Trophoblast cell (in vitro differentiated cells and primary cell): ENCODE measurements at regions not wholly inside any gene's neighbourhood (a gene's known extent, or its start where the extent isn't known, plus 50 kb on each side); places are given as distances from the start of the nearest gene placed in this dataset.

ENCODE experiments used
- DNase-seq, 2 donors: peaks; one replicate each; pipeline ENCODE4 v3.0.0-alpha.2; 2016
- H2AFZ ChIP-seq: 2 replicates; pipeline ENCODE4 v1.6.1; 2013; ENCODE audit warnings: low read length, moderate library complexity, mild to moderate bottlenecking; ENCODE audit not compliant: insufficient read depth, poor library complexity
- H2AK5ac ChIP-seq: 2 replicates; pipeline ENCODE4 v1.6.1; 2013; ENCODE audit warnings: mild to moderate bottlenecking, low read length
- H2BK120ac ChIP-seq: 2 replicates; pipeline ENCODE4 v1.6.1; 2013; ENCODE audit warnings: low read length, mild to moderate bottlenecking, moderate library complexity; ENCODE audit not compliant: insufficient read depth, poor library complexity
- H2BK12ac ChIP-seq: 2 replicates; pipeline ENCODE4 v1.6.1; 2013; ENCODE audit warnings: mild to moderate bottlenecking, low read length, moderate library complexity
- H2BK5ac ChIP-seq: 2 replicates; pipeline ENCODE4 v1.6.1; 2013; ENCODE audit warnings: low read length, low read depth, moderate library complexity, mild to moderate bottlenecking; ENCODE audit not compliant: poor library complexity
- H3K14ac ChIP-seq: 2 replicates; pipeline ENCODE4 v1.6.1; 2013; ENCODE audit warnings: mild to moderate bottlenecking, low read length
- H3K18ac ChIP-seq: 2 replicates; pipeline ENCODE4 v1.6.1; 2013; ENCODE audit warnings: mild to moderate bottlenecking, low read length
- H3K23ac ChIP-seq: 2 replicates; pipeline ENCODE4 v1.6.1; 2013; ENCODE audit warnings: low read length
- H3K27ac ChIP-seq: 2 replicates; pipeline ENCODE4 v1.5.1; 2013; ENCODE audit warnings: low read depth, mild to moderate bottlenecking, inconsistent platforms, low read length, moderate library complexity
- H3K27me3 ChIP-seq: 2 replicates; pipeline ENCODE4 v1.6.1; 2013; ENCODE audit warnings: inconsistent platforms, mild to moderate bottlenecking, low read length, moderate library complexity; ENCODE audit not compliant: insufficient read depth
- H3K36me3 ChIP-seq, 2 experiments: 1 replicate in 1 of 2; 2 replicates in 1 of 2; pipeline ENCODE4 v1.6.1; 2013; ENCODE audit warnings: low read length in 2 of 2, mild to moderate bottlenecking in 2 of 2, moderate library complexity in 1 of 2; ENCODE audit not compliant: insufficient read depth in 2 of 2, control insufficient read depth in 1 of 2
- H3K4ac ChIP-seq: 2 replicates; pipeline ENCODE4 v1.6.1; 2013; ENCODE audit warnings: low read depth, mild to moderate bottlenecking, low read length, moderate library complexity
- H3K4me1 ChIP-seq, 2 experiments: 1 replicate in 1 of 2; 2 replicates in 1 of 2; pipeline ENCODE4 v1.6.1; 2013; ENCODE audit warnings: low read length in 2 of 2, mild to moderate bottlenecking in 2 of 2, moderate library complexity in 1 of 2; ENCODE audit not compliant: insufficient read depth in 2 of 2, control insufficient read depth in 1 of 2
- H3K4me2 ChIP-seq: 2 replicates; pipeline ENCODE4 v1.6.1; 2013; ENCODE audit warnings: inconsistent platforms, mild to moderate bottlenecking, low read length, moderate library complexity
- H3K4me3 ChIP-seq: 2 replicates; pipeline ENCODE4 v1.5.1; 2013; ENCODE audit warnings: mild to moderate bottlenecking, low read depth, low read length, inconsistent platforms
- H3K79me1 ChIP-seq: one replicate; pipeline ENCODE4 v1.6.1; 2013; ENCODE audit warnings: low read length
- H3K79me2 ChIP-seq: 2 replicates; pipeline ENCODE4 v1.6.1; 2013; ENCODE audit warnings: low read length, mild to moderate bottlenecking; ENCODE audit not compliant: control insufficient read depth, insufficient read depth, poor library complexity
- H3K9ac ChIP-seq: 2 replicates; pipeline ENCODE4 v1.6.1; 2013; ENCODE audit warnings: mild to moderate bottlenecking, low read length
- H3K9me3 ChIP-seq: 2 replicates; pipeline ENCODE4 v1.6.1; 2013; ENCODE audit warnings: low read depth, mild to moderate bottlenecking, control low read depth, inconsistent platforms, low read length; ENCODE audit not compliant: insufficient read depth
- H4K12ac ChIP-seq: 2 replicates; pipeline ENCODE4 v1.6.1; 2013; ENCODE audit warnings: low read depth, mild to moderate bottlenecking, low read length, moderate library complexity
- H4K8ac ChIP-seq: 2 replicates; pipeline ENCODE4 v1.6.1; 2013; ENCODE audit warnings: low read depth, mild to moderate bottlenecking, low read length, moderate library complexity
- H4K91ac ChIP-seq: one replicate; pipeline ENCODE4 v1.6.1; 2013; ENCODE audit warnings: low read depth, mild to moderate bottlenecking, low read length, moderate library complexity
- WGBS: extraction: QIAGEN DNeasy Blood & Tissue Kit; methylation state at CpG from one replicate; pipeline ENCODE4 v1.1.7; 2013; ENCODE audit warnings: missing lambda C conversion rate; ENCODE audit not compliant: insufficient read length, insufficient coverage; ENCODE audit errors: extremely low coverage; 5-methylcytosine and 5-hydroxymethylcytosine counted together

DNA sequence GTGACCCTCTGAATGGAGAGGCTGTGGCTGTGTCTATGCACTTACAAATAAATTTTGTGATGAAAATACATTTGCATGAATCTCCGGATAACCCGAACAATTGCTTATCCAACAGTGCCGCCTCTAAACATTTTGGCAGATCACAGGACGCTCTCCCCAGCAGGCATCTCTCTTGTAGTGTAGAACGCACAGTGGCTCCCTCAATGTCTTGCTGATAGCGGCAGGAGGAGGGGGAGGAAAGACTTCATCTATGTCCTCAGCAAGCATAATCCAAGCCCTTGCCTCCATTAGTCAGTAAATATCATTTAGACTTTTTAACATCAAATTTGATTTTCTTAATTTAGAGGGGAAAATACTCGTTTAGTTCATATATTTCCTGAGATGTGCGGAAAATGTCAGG, 318.1 kb upstream of the IGF1R start:
- WGBS: no CpG with 5 or more reads among the region's 8 CpGs
- Histone ChIP-seq H2BK5ac (no peak overlapping the region), H3K79me1 (no peaks in the 10 kb centered on the region), H3K36me3 (no peaks in the 10 kb centered on the region), H3K9ac (no peak overlapping the region), H3K18ac (no peak overlapping the region), H4K91ac (no peak overlapping the region), H3K4me2 (no peak overlapping the region), H3K14ac (no peak overlapping the region), H2BK120ac (no peak overlapping the region), H3K4me3 (no peak overlapping the region), H4K12ac (no peak overlapping the region), H2AFZ (no peak overlapping the region), H2BK12ac (no peak overlapping the region), H3K9me3 (no peaks in the 10 kb centered on the region), H4K8ac (no peak overlapping the region), H3K23ac (no peak overlapping the region), H3K4ac (no peak overlapping the region), H2AK5ac (no peak overlapping the region), H3K79me2 (no peaks in the 10 kb centered on the region), H3K4me1 (no peaks in the 10 kb centered on the region), H3K27me3 (no peaks in the 10 kb centered on the region), H3K27ac (no peak overlapping the region)
- no peak for DNase-seq

DNA sequence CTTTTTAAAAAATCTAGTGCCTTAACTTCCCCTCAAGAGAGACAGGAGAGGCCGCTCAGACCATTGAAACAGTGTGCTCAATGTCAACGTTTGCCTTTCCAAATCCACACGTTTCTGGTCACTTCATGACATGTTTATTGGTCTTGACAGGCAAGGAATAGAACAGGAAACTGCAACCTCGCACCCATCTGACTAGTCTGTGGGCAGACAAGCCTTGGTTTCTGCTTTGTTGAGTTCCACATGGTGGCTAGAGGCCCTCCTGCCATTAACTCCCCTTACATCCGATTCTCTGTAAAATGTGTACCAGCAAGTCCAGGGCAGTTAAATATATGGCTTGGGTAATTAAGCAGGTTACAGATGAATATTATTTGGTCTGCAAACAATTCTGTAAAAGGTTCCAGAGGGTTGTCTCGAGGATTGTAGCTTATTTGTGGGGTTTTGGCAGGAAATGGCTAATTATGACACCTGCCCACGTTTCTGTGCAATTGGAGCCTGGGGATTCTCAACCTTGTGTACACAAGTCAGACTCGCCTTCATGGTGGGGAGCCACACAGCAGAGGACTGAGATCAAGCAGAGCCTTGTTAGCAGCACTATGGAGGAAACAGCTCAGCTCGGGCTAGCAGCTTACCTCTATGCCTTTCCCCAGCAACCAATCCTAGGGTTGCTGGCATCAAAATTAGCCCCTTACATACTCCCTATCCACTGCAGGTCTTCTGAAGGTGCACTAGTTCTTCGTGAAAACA, 317.5 kb upstream of the IGF1R start:
- no CpG with 5 or more reads among the region's 10 CpGs for WGBS
- Histone ChIP-seq H3K4ac (no peak overlapping the region), H3K18ac (no peak overlapping the region), H3K9me3 (no peaks in the 10 kb centered on the region), H2AFZ (no peak overlapping the region), H4K91ac (no peak overlapping the region), H3K14ac (no peak overlapping the region), H3K27ac (no peak overlapping the region), H2BK5ac (no peak overlapping the region), H3K9ac (no peak overlapping the region), H3K36me3 (no peaks in the 10 kb centered on the region), H2BK12ac (no peak overlapping the region), H3K79me1 (no peaks in the 10 kb centered on the region), H2AK5ac (no peak overlapping the region), H4K8ac (no peak overlapping the region), H3K4me3 (no peak overlapping the region), H3K79me2 (no peaks in the 10 kb centered on the region), H4K12ac (no peak overlapping the region), H3K27me3 (no peaks in the 10 kb centered on the region), H2BK120ac (no peak overlapping the region), H3K4me2 (no peak overlapping the region), H3K23ac (no peak overlapping the region), H3K4me1 (no peaks in the 10 kb centered on the region)
- DNase-seq: no peak

DNA sequence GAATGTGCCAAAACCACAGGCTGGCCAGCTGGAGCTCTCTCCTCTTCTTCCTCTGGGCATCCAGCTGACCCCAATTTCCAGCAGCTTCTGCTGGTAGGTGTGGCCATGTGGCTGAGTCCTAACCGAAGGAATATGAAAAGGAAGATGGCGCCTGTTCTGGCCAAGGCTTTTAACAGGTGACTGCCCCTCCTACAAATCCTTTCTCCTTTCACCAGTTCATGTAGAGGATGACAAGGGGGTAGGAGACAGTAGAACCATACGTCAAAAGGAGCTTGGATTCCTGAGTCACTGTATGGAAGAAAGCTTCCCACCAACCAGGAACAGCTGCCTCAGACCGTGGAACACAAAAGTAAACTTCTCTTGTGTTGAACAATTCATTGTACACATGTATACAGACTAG, 316.7 kb upstream of the IGF1R start:
- Histone ChIP-seq H2BK12ac (no peak overlapping the region), H3K36me3 (no peaks in the 10 kb centered on the region), H3K4ac (no peak overlapping the region), H3K14ac (no peak overlapping the region), H3K79me1 (no peaks in the 10 kb centered on the region), H2BK5ac (no peak overlapping the region), H3K4me1 (no peaks in the 10 kb centered on the region), H3K27me3 (no peaks in the 10 kb centered on the region), H3K4me3 (no peak overlapping the region), H4K91ac (no peak overlapping the region), H4K12ac (no peak overlapping the region), H3K23ac (no peak overlapping the region), H3K79me2 (no peaks in the 10 kb centered on the region), H3K9me3 (no peaks in the 10 kb centered on the region), H3K4me2 (no peak overlapping the region), H4K8ac (no peak overlapping the region), H3K9ac (no peak overlapping the region), H2AFZ (no peak overlapping the region), H3K27ac (no peak overlapping the region), H2BK120ac (no peak overlapping the region), H2AK5ac (no peak overlapping the region), H3K18ac (no peak overlapping the region)
- DNase-seq: no peak
- WGBS: no CpG with 5 or more reads among the region's 4 CpGs

DNA sequence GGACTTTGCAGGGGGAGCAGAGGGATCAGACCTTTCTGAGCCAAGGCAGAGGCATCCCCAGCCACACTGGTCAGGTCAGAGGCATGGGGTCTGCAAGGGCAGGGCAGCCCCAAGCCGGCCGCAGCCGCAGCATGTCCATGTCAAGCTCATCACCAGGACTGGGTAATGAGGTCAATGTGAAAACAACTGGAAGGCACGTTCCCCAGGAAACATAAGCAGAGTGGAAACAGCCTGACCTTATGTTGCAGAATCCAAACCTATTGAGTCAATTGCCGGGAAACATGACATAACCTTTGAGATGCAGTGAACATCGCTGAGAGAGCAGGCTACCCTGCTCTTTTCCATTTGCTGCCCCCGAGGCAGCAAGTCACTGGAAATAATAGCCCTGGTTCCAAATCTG, 315.1 kb upstream of the IGF1R start:
- no peaks in the 10 kb centered on the region for H3K79me1 ChIP-seq
- H3K4me3 ChIP-seq: no peak overlapping the region
- no peaks in the 10 kb centered on the region for H3K79me2 ChIP-seq
- no peak overlapping the region for H4K91ac ChIP-seq
- no peak overlapping the region for H3K9ac ChIP-seq
- H3K23ac ChIP-seq: no peak overlapping the region
- H2BK12ac ChIP-seq: no peak overlapping the region
- no peak overlapping the region for H2BK5ac ChIP-seq
- no peak overlapping the region for H4K12ac ChIP-seq
- no peak overlapping the region for H3K27ac ChIP-seq
- H4K8ac ChIP-seq: no peak overlapping the region
- DNase-seq: no peak
- no peak overlapping the region for H3K4me2 ChIP-seq
- no peaks in the 10 kb centered on the region for H3K27me3 ChIP-seq
- no peaks in the 10 kb centered on the region for H3K9me3 ChIP-seq
- no peak overlapping the region for H2AFZ ChIP-seq
- no peak overlapping the region for H3K18ac ChIP-seq
- H3K36me3 ChIP-seq: no peaks in the 10 kb centered on the region
- WGBS: no CpG with 5 or more reads among the region's 7 CpGs
- no peaks in the 10 kb centered on the region for H3K4me1 ChIP-seq
- no peak overlapping the region for H2BK120ac ChIP-seq
- H3K14ac ChIP-seq: no peak overlapping the region
- H3K4ac ChIP-seq: no peak overlapping the region
- H2AK5ac ChIP-seq: no peak overlapping the region
